ENCODE measurements at regions not wholly inside any gene's neighbourhood (a gene's known extent, or its start where the extent isn't known, plus 50 kb on each side); places are given as distances from the start of the nearest gene placed in this dataset.

GRCh38 chr2:138942466-138942865 is 162.3 kb upstream of the NXPH2 start:
- Histone ChIP-seq H3K27ac (ENCODE audit: insufficient read depth, low read depth, low read length) (no peak overlapping the region), H3K9me3 (replicated peaks; ENCODE audit: control insufficient read depth, insufficient read depth, low read length) (no peaks in the 10 kb centered on the region), H3K79me2 (ENCODE audit: control insufficient read depth, insufficient read depth, low read length) (no peaks in the 10 kb centered on the region), H3K36me3 (ENCODE audit: control insufficient read depth in 2 of 2, extremely low read depth in 1 of 2, insufficient read depth in 2 of 2, low read length in 2 of 2) (no peaks in the 10 kb centered on the region), H3K4me1 (ENCODE audit: control insufficient read depth, extremely low read depth, insufficient read depth, low read length) (peaks cover 2% of the 10 kb centered on the region), H2AFZ (ENCODE audit: low read depth, low read length) (no peak overlapping the region), H3K9ac (replicated peaks; ENCODE audit: extremely low read depth, insufficient read depth, low read length) (no peak overlapping the region), H4K20me1 (replicated peaks; ENCODE audit: control insufficient read depth, extremely low read depth, insufficient read depth, low read length) (no peaks in the 10 kb centered on the region), H3K27me3 (ENCODE audit: control insufficient read depth in 2 of 2, insufficient read depth in 2 of 2, low read length in 2 of 2) (peaks cover 0 to 14% of the 10 kb centered on the region in 2 experiments), H3K4me3 (replicated peaks in 1 of 3; ENCODE audit: insufficient read depth in 1 of 3, low read depth in 1 of 3, low read length in 3 of 3) (no peak overlapping the region), H3K9me1 (replicated peaks; ENCODE audit: control insufficient read depth, extremely low read depth, insufficient read depth, low read length) (no peaks in the 10 kb centered on the region), H3K4me2 (ENCODE audit: insufficient read depth, low read length) (no peak overlapping the region)
- no peak for TF ChIP-seq CTCF (IDR thresholded peaks at IDR 0.05; ENCODE audit: extremely low read depth in 1 of 2, insufficient read depth in 1 of 2, low read depth in 1 of 2, low read length in 2 of 2)
- FAIRE-seq = no peak
- no TSS peak for BruUV-seq (replicated peaks)
- dilution Hi-C loops (cut with MboI; ENCODE audit: extremely low pct_ligation_motif_present, low sequenced_read_pairs) = no loop called here
- DNase-seq (ENCODE audit: low read depth, low spot score) = no peak
- CTCF ChIA-PET = no interaction called here
- intact Hi-C loops (cut with micrococcal nuclease) = no loop called here
- POLR2A ChIA-PET = no interaction called here

- H3K27me3 ChIP-seq (ENCODE audit: control insufficient read depth in 2 of 2, insufficient read depth in 2 of 2, low read length in 2 of 2) = no peaks in the 10 kb centered on the region
- H4K20me1 ChIP-seq (replicated peaks; ENCODE audit: control insufficient read depth, extremely low read depth, insufficient read depth, low read length) = no peaks in the 10 kb centered on the region
- no peaks in the 10 kb centered on the region for H3K36me3 ChIP-seq (ENCODE audit: control insufficient read depth in 2 of 2, extremely low read depth in 1 of 2, insufficient read depth in 2 of 2, low read length in 2 of 2)
- CTCF ChIA-PET = no interaction called here
- no peaks in the 10 kb centered on the region for H3K4me1 ChIP-seq (ENCODE audit: control insufficient read depth, extremely low read depth, insufficient read depth, low read length)
- no peak overlapping the region for H3K4me3 ChIP-seq (replicated peaks in 1 of 3; ENCODE audit: insufficient read depth in 1 of 3, low read depth in 1 of 3, low read length in 3 of 3)
- H3K27ac ChIP-seq (ENCODE audit: insufficient read depth, low read depth, low read length) = no peak overlapping the region
- intact Hi-C loops (cut with micrococcal nuclease) (no loop called here), dilution Hi-C loops (cut with MboI; ENCODE audit: extremely low pct_ligation_motif_present, low sequenced_read_pairs) (no loop called here)
- H2AFZ ChIP-seq (ENCODE audit: low read depth, low read length) = no peak overlapping the region
- no peaks in the 10 kb centered on the region for H3K79me2 ChIP-seq (ENCODE audit: control insufficient read depth, insufficient read depth, low read length)
- no peaks in the 10 kb centered on the region for H3K9me1 ChIP-seq (replicated peaks; ENCODE audit: control insufficient read depth, extremely low read depth, insufficient read depth, low read length)
- TF ChIP-seq POLR2A (IDR thresholded peaks at IDR 0.05; ENCODE audit: low read depth, low read length) (no peak), JUN (IDR thresholded peaks at IDR 0.05; ENCODE audit: borderline replicate concordance, insufficient read depth, insufficient read length, low read depth) (no peak), MAX (IDR thresholded peaks at IDR 0.05; ENCODE audit: insufficient read depth, insufficient read length) (no peak), MYC (IDR thresholded peaks at IDR 0.05; ENCODE audit: low read depth, low read length) (no peak)
- FAIRE-seq (no peak), DNase-seq (ENCODE audit: low read depth, low spot score) (no peak)
- H3K9me3 ChIP-seq (replicated peaks; ENCODE audit: control insufficient read depth, insufficient read depth, low read length) = no peaks in the 10 kb centered on the region
- POLR2A ChIA-PET = no interaction called here
- H3K9ac ChIP-seq (replicated peaks; ENCODE audit: extremely low read depth, insufficient read depth, low read length) = no peak overlapping the region
- H3K4me2 ChIP-seq (ENCODE audit: insufficient read depth, low read length) = no peak overlapping the region
- BruUV-seq (replicated peaks) = no TSS peak
These were observed 151.4 kb upstream of the NXPH2 start for GRCh38 chr2:138931284-138932256.
